ENCODE measurements at regions not wholly inside any gene's neighbourhood (a gene's known extent, or its start where the extent isn't known, plus 50 kb on each side); places are given as distances from the start of the nearest gene placed in this dataset.

DNA sequence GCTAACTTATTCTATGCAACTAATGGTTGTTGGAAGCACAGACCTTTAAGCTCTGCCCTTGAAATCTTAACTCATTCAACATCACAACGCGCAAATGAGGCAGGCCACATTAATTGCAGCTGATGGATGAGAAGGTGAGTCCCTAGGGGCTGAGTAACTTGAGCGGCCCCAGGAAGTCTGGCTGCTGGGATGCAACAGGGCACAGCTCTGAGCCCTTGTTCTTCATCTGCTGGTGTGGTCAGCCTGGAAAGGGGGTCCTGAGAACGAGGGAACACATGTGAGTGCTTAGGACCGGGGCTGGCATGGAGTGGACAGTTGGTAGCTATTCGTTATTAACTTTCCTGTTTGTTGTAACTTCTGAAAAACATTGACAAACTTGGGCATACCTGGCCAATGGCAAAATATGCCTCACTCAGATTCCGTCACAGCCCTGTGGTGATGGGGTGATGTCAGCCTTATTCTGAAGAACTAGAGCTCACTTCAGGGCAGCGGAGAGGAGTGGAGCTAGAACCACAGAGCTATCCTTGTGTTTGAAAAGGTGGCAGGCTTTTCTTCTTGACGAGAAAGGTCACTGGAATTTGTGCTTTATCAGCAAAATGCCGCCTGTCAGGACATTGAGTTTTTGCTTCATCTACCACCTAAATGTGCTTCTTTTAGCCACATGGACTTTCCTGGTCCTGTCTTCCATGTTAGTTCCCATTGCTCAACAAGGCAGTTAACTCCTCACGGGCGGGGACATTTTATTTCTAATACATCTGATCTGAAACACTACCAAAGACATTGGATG lies 145.9 kb upstream of the FHL2 start:
- Histone ChIP-seq H3K36me3 (ENCODE audit: control insufficient read depth, insufficient read depth, low read length) (no peaks in the 10 kb centered on the region), H3K27me3 (ENCODE audit: control insufficient read depth, insufficient read depth, low read length) (peaks cover 4% of the 10 kb centered on the region), H3K4me3 (ENCODE audit: low read depth, low read length) (no peak overlapping the region), H3K27ac (ENCODE audit: insufficient read depth, low read length, poor library complexity, severe bottlenecking) (no peak overlapping the region), H3K9me3 (ENCODE audit: control insufficient read depth in 2 of 2, low read length in 2 of 2) (no peaks in the 10 kb centered on the region), H3K4me1 (ENCODE audit: control insufficient read depth, insufficient read depth, low read length, poor library complexity, severe bottlenecking) (peaks cover 13% of the 10 kb centered on the region)
- DNase-seq (no peak), ATAC-seq (ENCODE audit: low read depth in 2 of 2) (no peak)
- Mint-ChIP-seq H3K4me1 (peaks cover 0 to 35% (median 7%) of the 10 kb centered on the region in 4 donors), H3K9me3 (no peaks in the 10 kb centered on the region), H3K27me3 (peaks cover 25% of the 10 kb centered on the region), H3K27ac (no peak overlapping the region), H3K4me3 (no peak overlapping the region), H3K36me3 (no peaks in the 10 kb centered on the region)

DNA sequence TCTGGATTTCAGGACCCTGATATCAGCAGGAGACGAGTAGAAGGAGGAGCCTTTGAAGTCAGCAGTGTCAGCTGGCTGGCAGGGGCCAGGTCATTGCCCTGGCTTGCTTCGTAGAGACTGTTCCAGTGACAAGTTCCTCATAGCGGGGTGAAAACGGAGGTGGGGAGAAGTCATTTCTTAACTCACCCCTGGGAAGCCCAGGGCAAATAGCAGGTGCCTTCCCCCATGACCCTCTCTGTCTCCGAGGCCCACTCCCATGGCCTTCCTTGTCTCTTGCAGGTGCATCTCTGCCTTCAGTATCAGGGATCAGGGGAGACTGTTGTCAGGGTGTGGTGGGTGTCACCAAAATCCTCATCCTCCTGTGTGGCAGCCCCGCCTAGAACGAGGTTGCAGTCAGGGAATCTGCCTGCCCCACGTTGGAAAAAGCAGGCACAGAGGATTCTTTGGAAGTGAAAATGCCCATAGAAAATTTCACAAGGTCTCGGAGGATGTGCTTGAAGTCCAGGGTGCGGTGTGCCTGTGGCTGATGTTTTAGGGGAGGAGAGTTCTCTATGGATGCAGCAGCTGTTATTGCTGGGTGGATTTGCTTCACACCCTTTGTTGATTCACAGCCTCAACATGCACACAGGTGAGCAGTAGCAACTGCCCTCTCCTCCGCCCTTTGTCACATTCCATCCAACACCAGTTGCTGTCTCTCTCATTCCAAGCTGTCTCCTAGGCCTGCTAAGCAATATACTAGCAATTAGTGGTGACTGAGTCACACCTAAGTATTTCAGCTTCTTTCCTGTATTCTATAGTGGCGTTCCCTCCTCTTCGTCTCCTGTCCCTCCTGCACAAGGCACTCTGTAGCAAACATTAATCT lies 142.6 kb upstream of the FHL2 start:
- Histone ChIP-seq H3K4me3 (ENCODE audit: low read depth, low read length) (no peak overlapping the region), H3K4me1 (ENCODE audit: control insufficient read depth, insufficient read depth, low read length, poor library complexity, severe bottlenecking) (peaks cover 9% of the 10 kb centered on the region), H3K27ac (ENCODE audit: insufficient read depth, low read length, poor library complexity, severe bottlenecking) (no peak overlapping the region), H3K9me3 (ENCODE audit: control insufficient read depth in 2 of 2, low read length in 2 of 2) (no peaks in the 10 kb centered on the region), H3K36me3 (ENCODE audit: control insufficient read depth, insufficient read depth, low read length) (no peaks in the 10 kb centered on the region), H3K27me3 (ENCODE audit: control insufficient read depth, insufficient read depth, low read length) (peaks cover 3% of the 10 kb centered on the region)
- H3K36me3 Mint-ChIP-seq, result no peaks in the 10 kb centered on the region
- H3K4me3 Mint-ChIP-seq, result peak overlapping the region in 1 of 4 donors; percentile 29
- H3K27ac Mint-ChIP-seq, result peak overlapping the region in 2 of 3 donors; percentile 27 to 65
- H3K27me3 Mint-ChIP-seq, result peaks cover 6% of the 10 kb centered on the region
- no peak for DNase-seq
- no peaks in the 10 kb centered on the region for H3K9me3 Mint-ChIP-seq
- peaks cover 0 to 22% (median 7%) of the 10 kb centered on the region in 4 donors for H3K4me1 Mint-ChIP-seq
- ATAC-seq (ENCODE audit: low read depth in 2 of 2), result no peak

DNA sequence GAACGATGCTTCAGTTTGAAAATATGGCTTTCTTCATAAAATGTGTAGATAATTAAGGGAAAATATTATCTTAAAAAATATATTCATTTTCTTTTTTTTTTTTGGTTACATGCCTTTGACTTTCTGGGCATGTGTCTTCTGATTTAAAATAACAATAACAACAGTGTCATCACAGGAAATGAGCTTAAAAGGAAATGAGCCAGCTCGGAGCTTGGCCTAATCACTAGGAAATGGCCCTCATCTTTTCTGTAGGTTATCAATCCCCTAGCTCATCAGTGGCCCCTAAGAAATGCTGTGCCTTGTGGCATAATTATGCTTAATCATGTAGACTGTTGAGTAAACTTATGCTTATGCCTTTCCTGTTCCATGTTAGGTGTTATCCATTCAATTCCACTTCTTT lies 141.8 kb upstream of the FHL2 start:
- Histone ChIP-seq H3K27ac (ENCODE audit: insufficient read depth, low read length, poor library complexity, severe bottlenecking) (no peak overlapping the region), H3K36me3 (ENCODE audit: control insufficient read depth, insufficient read depth, low read length) (no peaks in the 10 kb centered on the region), H3K9me3 (ENCODE audit: control insufficient read depth in 2 of 2, low read length in 2 of 2) (no peaks in the 10 kb centered on the region), H3K4me1 (ENCODE audit: control insufficient read depth, insufficient read depth, low read length, poor library complexity, severe bottlenecking) (peaks cover under 1% of the 10 kb centered on the region), H3K4me3 (ENCODE audit: low read depth, low read length) (no peak overlapping the region), H3K27me3 (ENCODE audit: control insufficient read depth, insufficient read depth, low read length) (no peaks in the 10 kb centered on the region)
- peaks cover 7% of the 10 kb centered on the region for H3K27me3 Mint-ChIP-seq
- H3K4me3 Mint-ChIP-seq, result no peak overlapping the region
- H3K27ac Mint-ChIP-seq, result peak overlapping the region in 2 of 3 donors; percentile 26 to 27
- H3K4me1 Mint-ChIP-seq, result peaks cover 0 to 14% (median 4%) of the 10 kb centered on the region in 4 donors
- ATAC-seq (ENCODE audit: low read depth in 2 of 2), result peak in 1 of 2 donors; percentile 65
- no peaks in the 10 kb centered on the region for H3K36me3 Mint-ChIP-seq
- DNase-seq, result peak in 1 of 3 donors; percentile 58
- H3K9me3 Mint-ChIP-seq, result no peaks in the 10 kb centered on the region

DNA sequence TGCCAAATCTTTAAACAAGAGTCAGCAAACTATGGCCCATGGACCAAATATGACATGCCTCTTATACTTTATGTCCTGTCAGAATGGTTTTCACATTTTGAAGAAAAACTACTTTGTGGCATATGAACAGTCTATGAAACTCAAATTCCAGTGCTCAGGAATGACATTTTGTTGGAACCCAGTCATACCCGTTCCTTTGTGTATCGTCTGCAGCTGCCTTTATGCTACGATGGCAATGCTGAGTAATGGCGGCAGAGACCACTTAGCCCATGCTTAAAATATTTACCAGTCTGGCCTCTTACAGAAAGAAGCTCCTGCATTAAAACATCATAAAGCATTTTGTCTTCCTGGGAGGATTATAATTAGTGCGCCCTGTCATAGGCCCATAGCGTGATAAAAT lies 140.5 kb upstream of the FHL2 start:
- ATAC-seq (ENCODE audit: low read depth in 2 of 2), result no peak
- Histone ChIP-seq H3K4me1 (ENCODE audit: control insufficient read depth, insufficient read depth, low read length, poor library complexity, severe bottlenecking) (no peaks in the 10 kb centered on the region), H3K27me3 (ENCODE audit: control insufficient read depth, insufficient read depth, low read length) (no peaks in the 10 kb centered on the region), H3K9me3 (ENCODE audit: control insufficient read depth in 2 of 2, low read length in 2 of 2) (no peaks in the 10 kb centered on the region), H3K27ac (ENCODE audit: insufficient read depth, low read length, poor library complexity, severe bottlenecking) (no peak overlapping the region), H3K4me3 (ENCODE audit: low read depth, low read length) (no peak overlapping the region), H3K36me3 (ENCODE audit: control insufficient read depth, insufficient read depth, low read length) (no peaks in the 10 kb centered on the region)
- no peak overlapping the region for H3K4me3 Mint-ChIP-seq
- no peak for DNase-seq
- H3K36me3 Mint-ChIP-seq, result no peaks in the 10 kb centered on the region
- peaks cover 0 to 2% (median 0%) of the 10 kb centered on the region in 7 donors for H3K9me3 Mint-ChIP-seq
- H3K27ac Mint-ChIP-seq, result no peak overlapping the region
- H3K27me3 Mint-ChIP-seq, result peaks cover 4% of the 10 kb centered on the region
- H3K4me1 Mint-ChIP-seq, result peaks cover 0 to 12% (median 2%) of the 10 kb centered on the region in 4 donors

DNA sequence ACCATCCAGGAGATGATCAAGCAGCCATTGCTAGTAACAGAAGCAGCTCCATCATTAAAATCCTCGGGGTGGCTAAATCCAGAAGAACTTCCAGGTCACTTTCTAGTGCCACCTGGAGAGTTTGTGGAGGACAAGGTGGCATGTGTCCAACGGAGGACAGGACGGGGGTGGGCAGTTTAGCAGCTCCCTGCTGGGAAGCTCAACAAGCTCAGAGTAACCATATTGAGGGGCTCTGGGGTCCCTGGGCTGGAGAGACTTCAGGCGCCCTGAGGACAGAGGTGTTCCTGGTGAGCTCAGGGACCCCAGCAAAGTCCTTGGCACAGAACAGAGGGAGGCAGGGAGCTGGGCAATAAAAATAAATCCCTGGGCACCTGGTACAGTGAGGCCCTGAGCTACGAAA lies 140.0 kb upstream of the FHL2 start:
- Mint-ChIP-seq H3K27ac (no peak overlapping the region), H3K4me3 (no peak overlapping the region), H3K36me3 (no peaks in the 10 kb centered on the region), H3K4me1 (peaks cover 0 to 12% (median 2%) of the 10 kb centered on the region in 4 donors), H3K27me3 (peaks cover 4% of the 10 kb centered on the region), H3K9me3 (peaks cover 0 to 2% (median 0%) of the 10 kb centered on the region in 7 donors)
- Histone ChIP-seq H3K4me1 (ENCODE audit: control insufficient read depth, insufficient read depth, low read length, poor library complexity, severe bottlenecking) (no peaks in the 10 kb centered on the region), H3K27ac (ENCODE audit: insufficient read depth, low read length, poor library complexity, severe bottlenecking) (no peak overlapping the region), H3K4me3 (ENCODE audit: low read depth, low read length) (no peak overlapping the region), H3K36me3 (ENCODE audit: control insufficient read depth, insufficient read depth, low read length) (no peaks in the 10 kb centered on the region), H3K27me3 (ENCODE audit: control insufficient read depth, insufficient read depth, low read length) (no peaks in the 10 kb centered on the region), H3K9me3 (ENCODE audit: control insufficient read depth in 2 of 2, low read length in 2 of 2) (no peaks in the 10 kb centered on the region)
- no peak for DNase-seq
- ATAC-seq (ENCODE audit: low read depth in 2 of 2), result no peak

DNA sequence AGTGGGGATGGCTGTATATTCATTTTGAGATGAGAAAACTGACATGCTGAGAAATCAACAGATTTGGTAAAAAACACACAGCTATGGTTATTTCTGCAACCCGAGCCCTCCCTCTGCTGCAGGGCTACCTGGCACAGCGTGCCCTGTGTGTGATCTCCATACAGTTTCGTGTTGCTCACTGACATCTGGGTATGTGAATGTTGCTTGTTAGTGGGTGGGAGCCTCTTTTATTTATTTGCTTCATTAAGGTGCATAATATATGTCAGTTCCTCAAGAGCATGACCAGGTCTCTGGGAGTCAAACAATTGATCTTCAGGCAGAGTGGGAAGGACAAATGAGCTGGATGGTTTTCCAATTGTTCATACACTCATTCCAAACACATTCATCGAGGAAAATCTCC lies 139.1 kb upstream of the FHL2 start:
- no peak overlapping the region for H3K27ac Mint-ChIP-seq

DNA sequence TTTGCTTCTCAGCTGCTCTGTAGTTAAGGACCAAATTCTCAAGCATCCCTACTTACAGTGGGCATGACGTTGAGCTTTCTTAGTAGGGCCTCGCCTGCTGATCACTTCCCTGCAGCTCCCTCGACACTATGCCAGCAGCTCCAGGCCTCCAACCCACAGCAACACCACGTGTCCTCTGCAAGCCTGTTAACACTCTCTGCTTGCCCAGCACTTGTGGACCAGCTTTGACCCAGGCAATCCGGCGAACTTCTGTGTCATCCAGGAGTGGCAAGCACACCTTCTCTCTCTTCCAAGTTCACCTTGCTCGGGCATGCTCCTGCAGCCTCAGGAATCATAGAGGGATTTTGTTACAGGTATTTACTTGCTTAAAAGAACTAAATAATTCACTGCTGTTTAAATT lies 138.6 kb upstream of the FHL2 start:
- H3K36me3 ChIP-seq (ENCODE audit: control insufficient read depth, insufficient read depth, low read length), result no peaks in the 10 kb centered on the region
- no peaks in the 10 kb centered on the region for H3K27me3 ChIP-seq (ENCODE audit: control insufficient read depth, insufficient read depth, low read length)
- Mint-ChIP-seq H3K27ac (no peak overlapping the region), H3K36me3 (no peaks in the 10 kb centered on the region), H3K27me3 (peaks cover 4% of the 10 kb centered on the region), H3K4me1 (peaks cover 0 to 12% (median 2%) of the 10 kb centered on the region in 4 donors), H3K9me3 (peaks cover 0 to 2% (median 0%) of the 10 kb centered on the region in 7 donors), H3K4me3 (no peak overlapping the region)
- H3K4me3 ChIP-seq (ENCODE audit: low read depth, low read length), result no peak overlapping the region
- no peaks in the 10 kb centered on the region for H3K4me1 ChIP-seq (ENCODE audit: control insufficient read depth, insufficient read depth, low read length, poor library complexity, severe bottlenecking)
- no peak overlapping the region for H3K27ac ChIP-seq (ENCODE audit: insufficient read depth, low read length, poor library complexity, severe bottlenecking)
- DNase-seq (no peak), ATAC-seq (ENCODE audit: low read depth in 2 of 2) (no peak)
- H3K9me3 ChIP-seq (ENCODE audit: control insufficient read depth in 2 of 2, low read length in 2 of 2), result no peaks in the 10 kb centered on the region

More for the DNA sequence above, 139.1 kb upstream of the FHL2 start:
- H3K4me1 Mint-ChIP-seq, result peaks cover 0 to 12% (median 2%) of the 10 kb centered on the region in 4 donors
- H3K9me3 ChIP-seq (ENCODE audit: control insufficient read depth in 2 of 2, low read length in 2 of 2), result no peaks in the 10 kb centered on the region
- H3K4me3 ChIP-seq (ENCODE audit: low read depth, low read length), result no peak overlapping the region
- no peaks in the 10 kb centered on the region for H3K27me3 ChIP-seq (ENCODE audit: control insufficient read depth, insufficient read depth, low read length)
- ATAC-seq (ENCODE audit: low read depth in 2 of 2) (no peak), DNase-seq (no peak)
- H3K4me3 Mint-ChIP-seq, result no peak overlapping the region
- H3K9me3 Mint-ChIP-seq, result peaks cover 0 to 2% (median 0%) of the 10 kb centered on the region in 7 donors
- H3K27ac ChIP-seq (ENCODE audit: insufficient read depth, low read length, poor library complexity, severe bottlenecking), result no peak overlapping the region
- H3K27me3 Mint-ChIP-seq, result peaks cover 4% of the 10 kb centered on the region
- no peaks in the 10 kb centered on the region for H3K36me3 ChIP-seq (ENCODE audit: control insufficient read depth, insufficient read depth, low read length)
- H3K36me3 Mint-ChIP-seq, result no peaks in the 10 kb centered on the region
- H3K4me1 ChIP-seq (ENCODE audit: control insufficient read depth, insufficient read depth, low read length, poor library complexity, severe bottlenecking), result no peaks in the 10 kb centered on the region
